ENCODE measurements at regions not wholly inside any gene's neighbourhood (a gene's known extent, or its start where the extent isn't known, plus 50 kb on each side); places are given as distances from the start of the nearest gene placed in this dataset.

DNA sequence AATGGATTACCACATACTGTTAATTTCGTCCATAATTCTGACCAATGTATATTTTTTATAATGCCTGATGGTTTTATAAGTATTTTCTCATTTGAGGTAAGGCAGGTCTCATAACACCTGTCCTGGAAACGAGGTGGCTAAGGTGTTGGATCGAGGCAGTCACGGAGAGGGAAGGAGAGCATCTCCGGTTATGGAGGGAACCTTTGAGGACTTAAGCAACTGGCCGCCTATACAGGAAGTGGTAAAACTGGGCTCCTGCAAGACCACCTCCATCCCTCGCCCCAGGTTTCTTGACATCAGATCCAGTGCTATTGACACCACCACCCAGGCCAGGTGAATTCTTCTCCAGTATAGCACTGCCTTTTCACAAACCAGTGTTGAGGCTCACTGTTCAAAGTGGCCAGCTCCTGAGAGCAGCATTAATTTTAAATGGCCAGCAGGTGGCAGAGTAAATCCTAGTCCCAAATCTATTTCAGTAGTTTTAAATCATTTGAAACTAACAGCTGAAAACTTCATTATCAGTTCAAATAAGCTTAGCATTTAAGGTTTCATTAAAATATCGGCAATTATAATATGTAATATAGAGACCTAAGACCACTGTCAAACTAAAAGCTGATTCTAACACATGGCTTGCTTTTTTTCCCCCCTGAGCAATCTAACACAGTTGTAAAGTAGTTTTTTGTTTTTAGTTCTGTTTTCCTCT, 100.8 kb downstream of the PPM1A start:
- DNase-seq (ENCODE audit: low read depth in 2 of 2) = peak; percentile 16 to 20

DNA sequence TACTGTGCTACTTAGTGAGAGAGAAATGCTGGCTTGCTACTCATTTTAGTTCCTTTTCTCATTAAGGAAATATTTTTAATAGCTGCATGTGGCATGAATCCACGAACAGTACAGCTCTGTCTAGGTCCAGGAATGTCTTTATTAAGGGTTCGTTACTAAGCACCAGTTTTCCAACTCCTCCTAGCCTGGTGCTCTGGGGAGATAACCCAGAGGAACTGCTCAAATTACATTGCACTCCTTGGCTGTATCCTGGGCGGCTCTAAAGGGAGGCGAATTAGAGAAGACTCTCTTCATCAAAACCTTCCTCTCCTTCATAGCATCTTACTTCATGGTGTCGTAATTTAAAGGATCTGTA, 101.3 kb downstream of the PPM1A start:
- DNase-seq (ENCODE audit: low read depth in 2 of 2) = no peak

DNA sequence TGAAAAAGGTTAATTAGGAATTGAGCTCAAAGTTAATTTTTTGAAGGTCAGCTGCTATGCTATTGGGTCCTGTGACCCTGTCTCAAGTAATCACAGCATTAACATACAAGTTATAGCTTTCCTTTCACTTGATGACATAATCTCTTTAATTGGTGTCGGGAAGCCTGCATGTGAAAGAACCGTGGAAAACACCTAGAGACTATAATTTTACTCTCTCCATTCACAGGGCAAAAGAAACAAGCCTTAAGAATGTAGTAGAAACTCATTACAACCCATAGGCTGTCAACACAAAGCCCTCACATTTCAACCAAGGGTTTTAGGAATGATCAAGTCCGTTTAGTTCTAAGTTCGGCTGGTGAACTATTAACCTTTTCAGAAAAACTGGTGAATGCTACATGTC, 104.4 kb downstream of the PPM1A start:
- DNase-seq (ENCODE audit: low read depth in 2 of 2) = no peak

DNA sequence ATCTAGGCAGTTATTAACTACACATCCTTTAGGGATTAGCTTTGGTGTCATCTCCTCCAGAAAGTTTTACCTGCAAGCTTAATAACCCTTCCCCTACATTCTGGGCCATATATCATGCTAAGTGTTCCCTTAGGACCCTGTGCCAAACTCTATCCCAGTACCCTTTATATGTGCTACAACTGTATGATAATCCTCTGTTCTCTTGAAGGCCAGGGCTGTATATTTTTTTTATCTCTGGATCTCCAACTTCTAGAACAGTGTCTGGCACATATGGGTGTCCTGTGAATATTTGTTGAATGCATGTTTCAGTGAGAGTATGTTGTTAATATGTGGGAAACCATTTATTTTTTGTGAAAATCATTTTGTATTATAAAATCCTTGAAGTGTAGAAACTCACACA, 106.7 kb downstream of the PPM1A start:
- no peak for DNase-seq (ENCODE audit: low read depth in 2 of 2)

DNA sequence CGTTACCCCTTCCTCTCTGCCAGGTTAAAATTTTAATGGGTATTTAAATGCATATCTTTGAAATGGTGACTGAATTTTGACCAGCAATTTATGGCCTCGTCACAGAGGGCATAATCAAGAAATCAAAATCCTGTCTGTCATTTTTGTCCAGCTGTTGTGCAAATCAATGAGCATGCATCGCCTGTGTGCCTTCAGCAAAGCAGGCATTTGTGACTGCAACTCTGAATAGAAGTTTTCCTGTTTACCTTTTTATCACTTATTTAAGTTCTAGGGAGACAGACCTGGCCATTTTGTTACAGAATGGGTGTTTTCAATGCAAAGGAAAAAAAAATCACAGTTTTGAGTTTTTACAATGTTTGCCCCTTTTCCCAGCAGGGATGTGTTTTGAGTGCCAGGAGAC, 107.4 kb downstream of the PPM1A start:
- DNase-seq (ENCODE audit: low read depth in 2 of 2) = no peak

DNA sequence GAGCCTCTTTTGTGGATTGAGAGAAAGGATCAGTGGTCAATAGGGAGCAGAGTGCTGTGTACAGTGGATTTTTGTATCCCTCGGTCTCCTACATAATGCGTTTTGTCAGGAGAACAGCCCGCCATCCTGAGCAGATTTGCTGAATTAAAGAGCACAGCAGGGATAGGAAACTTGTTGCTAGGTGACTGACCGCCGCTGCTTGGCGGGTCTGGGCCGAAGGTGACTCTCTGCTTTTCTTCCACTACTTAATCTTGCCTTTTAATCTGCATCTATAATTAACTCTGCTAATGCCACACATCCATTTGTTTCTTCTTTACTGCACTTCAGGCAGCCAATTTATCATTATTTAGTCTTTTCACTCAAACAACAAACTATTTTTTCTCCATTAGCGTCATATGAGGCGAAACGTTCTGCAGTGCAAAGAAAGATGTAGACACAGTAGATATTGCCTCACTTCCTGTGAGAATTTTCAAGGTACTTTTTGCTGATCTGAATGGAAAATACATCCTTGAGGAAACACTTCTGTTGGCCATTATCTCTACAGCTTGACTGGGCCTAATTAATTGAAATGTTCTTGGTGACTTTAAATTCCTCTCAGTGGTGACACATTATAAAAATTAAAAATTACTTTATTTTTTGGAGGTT, 108.0 kb downstream of the PPM1A start:
- no peak for DNase-seq (ENCODE audit: low read depth in 2 of 2)

DNA sequence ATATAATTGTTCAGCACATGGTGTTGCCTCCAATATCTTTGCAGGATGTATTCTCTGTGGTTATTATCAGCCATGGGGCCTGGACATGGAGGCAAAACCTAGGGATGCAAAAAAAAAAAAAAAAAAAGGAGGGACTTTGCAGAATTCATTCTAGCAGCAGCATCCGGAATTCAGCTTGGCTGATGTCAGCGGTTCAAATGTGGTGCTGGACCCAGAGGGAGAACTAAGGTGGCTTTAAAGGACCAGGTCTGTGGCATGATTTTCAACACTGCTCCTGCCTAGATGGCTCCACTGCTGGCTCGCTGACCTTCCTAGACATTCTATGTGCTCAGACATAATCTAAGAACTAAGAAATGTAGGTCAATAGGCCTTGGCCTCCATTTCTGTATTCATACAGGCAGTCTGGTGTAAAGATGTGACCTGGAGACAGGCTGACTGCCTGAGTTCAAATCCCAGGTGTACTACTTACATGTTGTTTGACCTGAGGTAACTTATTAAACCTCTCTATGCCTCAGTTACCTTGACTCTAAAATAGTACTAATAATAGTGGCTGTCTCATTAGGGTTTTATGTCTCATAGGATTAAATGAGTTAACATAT, 108.6 kb downstream of the PPM1A start:
- DNase-seq (ENCODE audit: low read depth in 2 of 2) = no peak

DNA sequence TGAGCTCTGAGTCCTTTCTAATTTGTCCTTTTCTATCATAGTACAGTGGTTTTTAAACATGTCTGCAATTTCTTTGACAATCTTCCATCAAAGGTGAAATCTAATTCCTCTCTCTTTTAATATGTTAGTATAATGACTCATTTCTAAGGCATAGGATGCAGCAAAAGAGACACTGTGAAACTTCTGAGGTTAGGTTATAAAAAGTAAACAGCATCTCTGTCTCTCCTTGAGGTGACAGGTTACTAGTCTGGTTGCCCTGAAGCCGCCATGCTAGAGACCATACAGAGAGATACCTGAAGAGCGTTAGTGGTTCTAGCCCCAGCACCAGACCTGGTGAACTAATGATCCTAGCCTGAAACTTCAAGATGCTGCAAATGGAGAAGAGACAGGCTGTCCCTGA, 114.3 kb downstream of the PPM1A start:
- DNase-seq (ENCODE audit: low read depth in 2 of 2) = no peak

DNA sequence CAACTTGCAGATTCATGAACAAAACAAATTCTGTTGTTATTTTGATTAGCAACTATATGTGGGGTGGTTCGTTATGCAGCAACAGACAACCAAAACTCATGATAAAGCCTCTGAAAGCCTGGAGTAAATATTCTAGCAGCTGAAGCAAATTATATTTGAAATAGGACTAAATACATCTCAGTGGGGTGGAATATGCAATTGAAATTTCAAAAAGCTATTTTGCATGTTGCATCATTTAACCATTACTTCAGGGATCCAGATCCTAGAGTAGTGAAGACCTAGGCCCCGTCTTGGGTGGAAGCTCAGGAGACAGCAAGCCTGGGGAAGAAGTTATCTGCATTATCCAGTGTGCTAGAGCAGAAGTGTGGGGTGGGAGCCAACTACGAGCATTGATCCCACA, 114.7 kb downstream of the PPM1A start:
- no peak for DNase-seq (ENCODE audit: low read depth in 2 of 2)

DNA sequence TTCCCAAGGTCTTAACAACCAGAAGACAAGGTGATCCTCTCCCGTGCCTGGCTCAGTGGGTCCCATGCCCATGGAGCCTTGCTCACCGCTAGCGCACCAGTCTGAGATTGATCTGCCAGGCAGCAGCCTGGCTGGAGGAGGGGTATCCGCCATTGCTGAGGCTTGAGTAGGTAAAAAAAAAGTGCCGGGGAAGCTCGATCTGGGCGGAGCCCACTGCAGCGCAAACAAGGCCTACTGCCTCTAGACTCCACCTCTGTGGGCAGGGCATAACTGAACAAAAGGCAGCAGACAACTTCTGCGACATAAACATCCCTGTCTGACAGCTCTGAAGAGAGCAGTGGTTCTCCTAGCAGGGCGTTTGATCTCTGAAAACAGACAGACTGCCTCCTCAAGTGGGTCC, 104.0 kb downstream of the C14orf39 start:
- no peak for DNase-seq (ENCODE audit: low read depth in 2 of 2)

Measured in fibroblast of skin of left quadriceps (primary cell).